NCI-H2196 (cell line): ENCODE measurements at regions not wholly inside any gene's neighbourhood (a gene's known extent, or its start where the extent isn't known, plus 50 kb on each side); places are given as distances from the start of the nearest gene placed in this dataset.

Source experiments
- DNase-seq: peaks from one replicate; lab custom pipeline; 2025; ENCODE audit not compliant: unreplicated experiment; lab: John Stamatoyannopoulos, UW

GRCh38 chr7:155984609-155985405, 172.5 kb upstream of the SHH start:
- DNase-seq: no peak

GRCh38 chr7:155984028-155984580, 171.8 kb upstream of the SHH start:
- DNase-seq: no peak

- no peak for DNase-seq
Observed at GRCh38 chr7:155983176-155983815, 171.0 kb upstream of the SHH start.

GRCh38 chr7:155981703-155982102, 169.4 kb upstream of the SHH start:
- no peak for DNase-seq

- DNase-seq: no peak
Observed at GRCh38 chr7:155980841-155981240, 168.6 kb upstream of the SHH start.

GRCh38 chr7:155979994-155980393, 167.7 kb upstream of the SHH start:
- DNase-seq: no peak

GRCh38 chr7:155979566-155979965, 167.3 kb upstream of the SHH start:
- DNase-seq: no peak

GRCh38 chr7:155975490-155975889, 163.2 kb upstream of the SHH start:
- no peak for DNase-seq

GRCh38 chr7:155974186-155974897, 162.1 kb upstream of the SHH start:
- DNase-seq: no peak

- DNase-seq: no peak
Observed at GRCh38 chr7:155973451-155973997, 161.3 kb upstream of the SHH start.

GRCh38 chr7:155972651-155973390, 160.6 kb upstream of the SHH start:
- no peak for DNase-seq

- no peak for DNase-seq
Observed at GRCh38 chr7:155972247-155972646, 160.0 kb upstream of the SHH start.

GRCh38 chr7:155971180-155971770, 159.0 kb upstream of the SHH start:
- no peak for DNase-seq

GRCh38 chr7:155969192-155969929, 157.1 kb upstream of the SHH start:
- no peak for DNase-seq

GRCh38 chr7:155965010-155965409, 152.7 kb upstream of the SHH start:
- DNase-seq: no peak

GRCh38 chr7:155964543-155964942, 152.3 kb upstream of the SHH start:
- no peak for DNase-seq

GRCh38 chr7:155963771-155964195, 151.5 kb upstream of the SHH start:
- no peak for DNase-seq

GRCh38 chr7:155963356-155963755, 151.1 kb upstream of the SHH start:
- DNase-seq: no peak

GRCh38 chr7:155962968-155963300, 150.7 kb upstream of the SHH start:
- no peak for DNase-seq
